ENCODE measurements at regions not wholly inside any gene's neighbourhood (a gene's known extent, or its start where the extent isn't known, plus 50 kb on each side); places are given as distances from the start of the nearest gene placed in this dataset.

DNA sequence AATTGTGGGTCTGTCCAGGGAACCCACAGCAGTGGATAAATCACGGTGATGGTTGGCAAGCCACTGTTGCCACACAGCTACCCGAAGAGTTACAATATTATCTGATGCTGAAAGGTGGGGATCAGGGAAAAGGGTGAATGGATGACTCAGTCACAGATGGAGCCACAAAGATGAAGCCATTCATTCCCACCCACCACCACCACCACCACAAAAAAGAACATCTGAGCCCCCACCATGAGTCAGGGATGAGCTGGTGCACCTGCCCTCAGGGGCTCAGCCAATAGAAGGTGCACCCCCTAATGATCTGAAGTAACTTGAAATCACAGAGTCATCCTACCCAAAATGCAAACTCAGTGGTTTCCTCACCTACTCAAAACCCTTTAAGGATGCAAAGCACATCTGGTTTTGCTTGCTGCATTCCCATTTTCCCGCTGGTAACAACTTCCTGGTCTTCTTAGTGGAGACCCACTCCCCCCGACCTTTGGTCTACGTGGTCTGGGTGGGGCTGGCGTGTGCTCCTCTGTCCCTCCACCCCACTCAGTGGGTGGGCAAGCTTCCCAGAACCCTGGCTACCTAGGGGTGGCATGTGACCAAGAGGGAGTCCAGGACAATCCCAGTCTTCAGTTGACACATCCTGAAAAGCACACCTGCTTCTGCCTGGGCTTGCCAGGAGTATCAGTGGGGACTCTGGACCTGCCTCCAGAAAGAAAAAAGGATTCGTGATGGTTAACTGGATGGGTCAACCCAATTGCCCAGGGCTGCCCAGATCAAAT lies 125.5 kb downstream of the ANKRD60 start:
- Histone ChIP-seq H3K9ac (ENCODE audit: low read length) (no peak overlapping the region), H3K9me3 (ENCODE audit: control insufficient read depth in 1 of 2, insufficient read depth in 1 of 2, low read depth in 1 of 2, low read length in 2 of 2) (no peaks in the 10 kb centered on the region), H3K27me3 (ENCODE audit: insufficient read depth, low read length) (peaks cover 41% of the 10 kb centered on the region), H3K4me2 (ENCODE audit: low read length) (no peak overlapping the region), H3K4me1 (ENCODE audit: control insufficient read depth in 1 of 2, insufficient read depth in 2 of 2, low read length in 2 of 2) (no peaks in the 10 kb centered on the region), H3K79me2 (ENCODE audit: insufficient read depth, low read length) (no peaks in the 10 kb centered on the region), H2AFZ (ENCODE audit: low read depth, low read length, poor library complexity, severe bottlenecking) (no peak overlapping the region), H3K36me3 (ENCODE audit: control insufficient read depth in 1 of 2, insufficient read depth in 2 of 2, low read length in 2 of 2) (no peaks in the 10 kb centered on the region), H3K27ac (ENCODE audit: low read depth, low read length) (no peak overlapping the region), H3K4me3 (replicated peaks in 1 of 2; ENCODE audit: low read depth in 1 of 2, low read length in 2 of 2) (no peak overlapping the region), H4K20me1 (ENCODE audit: insufficient read depth) (no peaks in the 10 kb centered on the region), H3K9me2 (ENCODE audit: insufficient read depth) (no peaks in the 10 kb centered on the region)
- intact Hi-C loops (cut with micrococcal nuclease), result no loop called here
- peak; percentile 34; the same call in 1 of the 2 replicates for ATAC-seq
- CTCF ChIA-PET, result no interaction called here
- DNase-seq (ENCODE audit: low read depth, low spot score), result no peak
- POLR2A ChIA-PET, result no interaction called here
- BruUV-seq (replicated peaks), result no TSS peak
- TF ChIP-seq POLR2A (IDR thresholded peaks at IDR 0.05; ENCODE audit: borderline replicate concordance, extremely low read depth, insufficient read depth, insufficient read length) (no peak), TCF7L2 (IDR thresholded peaks at IDR 0.05; ENCODE audit: borderline replicate concordance, extremely low read depth, insufficient read depth, insufficient read length) (no peak), RAD21 (IDR thresholded peaks at IDR 0.05; ENCODE audit: low read depth) (no peak), SP1 (IDR thresholded peaks at IDR 0.05; ENCODE audit: low read depth) (no peak)
- TF ChIP-seq, protein P1, sequence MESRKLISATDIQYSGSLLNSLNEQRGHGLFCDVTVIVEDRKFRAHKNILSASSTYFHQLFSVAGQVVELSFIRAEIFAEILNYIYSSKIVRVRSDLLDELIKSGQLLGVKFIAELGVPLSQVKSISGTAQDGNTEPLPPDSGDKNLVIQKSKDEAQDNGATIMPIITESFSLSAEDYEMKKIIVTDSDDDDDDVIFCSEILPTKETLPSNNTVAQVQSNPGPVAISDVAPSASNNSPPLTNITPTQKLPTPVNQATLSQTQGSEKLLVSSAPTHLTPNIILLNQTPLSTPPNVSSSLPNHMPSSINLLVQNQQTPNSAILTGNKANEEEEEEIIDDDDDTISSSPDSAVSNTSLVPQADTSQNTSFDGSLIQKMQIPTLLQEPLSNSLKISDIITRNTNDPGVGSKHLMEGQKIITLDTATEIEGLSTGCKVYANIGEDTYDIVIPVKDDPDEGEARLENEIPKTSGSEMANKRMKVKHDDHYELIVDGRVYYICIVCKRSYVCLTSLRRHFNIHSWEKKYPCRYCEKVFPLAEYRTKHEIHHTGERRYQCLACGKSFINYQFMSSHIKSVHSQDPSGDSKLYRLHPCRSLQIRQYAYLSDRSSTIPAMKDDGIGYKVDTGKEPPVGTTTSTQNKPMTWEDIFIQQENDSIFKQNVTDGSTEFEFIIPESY (IDR thresholded peaks at IDR 0.05; ENCODE audit: extremely low read depth, insufficient replicate concordance, low read length), result no peak
- RAD21 ChIA-PET (ENCODE audit: low non-redundant PET in 1 of 2, low total read pairs in 2 of 2, uncharacterized antibody in 2 of 2, unreplicated experiment in 2 of 2), result no interaction called here

DNA sequence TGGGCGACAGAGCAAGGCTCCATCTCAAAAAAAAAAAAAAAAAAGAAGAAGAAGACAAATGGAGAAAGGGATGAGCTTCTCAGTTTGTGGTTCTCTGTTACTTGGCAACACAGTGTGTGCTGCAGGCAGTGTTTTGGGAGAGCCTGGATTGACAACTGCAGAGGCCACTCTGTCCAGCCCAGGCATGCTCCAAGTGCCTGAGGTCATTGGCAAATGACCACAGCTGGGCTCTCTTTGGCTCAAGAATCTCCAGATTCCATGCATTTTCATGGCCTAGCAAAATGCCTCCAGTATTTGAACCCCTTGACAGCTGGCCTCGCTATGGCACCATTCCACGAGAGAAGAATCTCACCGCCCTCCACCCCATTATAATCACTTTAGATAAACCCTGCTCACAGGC lies 126.2 kb downstream of the ANKRD60 start:
- Histone ChIP-seq H3K4me2 (ENCODE audit: low read length) (no peak overlapping the region), H3K4me3 (replicated peaks in 1 of 2; ENCODE audit: low read depth in 1 of 2, low read length in 2 of 2) (no peak overlapping the region), H3K36me3 (ENCODE audit: control insufficient read depth in 1 of 2, insufficient read depth in 2 of 2, low read length in 2 of 2) (no peaks in the 10 kb centered on the region), H3K27me3 (ENCODE audit: insufficient read depth, low read length) (peaks cover 48% of the 10 kb centered on the region), H3K9me2 (ENCODE audit: insufficient read depth) (no peaks in the 10 kb centered on the region), H3K79me2 (ENCODE audit: insufficient read depth, low read length) (no peaks in the 10 kb centered on the region), H3K9ac (ENCODE audit: low read length) (no peak overlapping the region), H3K4me1 (ENCODE audit: control insufficient read depth in 1 of 2, insufficient read depth in 2 of 2, low read length in 2 of 2) (no peaks in the 10 kb centered on the region), H3K27ac (ENCODE audit: low read depth, low read length) (no peak overlapping the region), H3K9me3 (ENCODE audit: control insufficient read depth in 1 of 2, insufficient read depth in 1 of 2, low read depth in 1 of 2, low read length in 2 of 2) (no peaks in the 10 kb centered on the region), H2AFZ (ENCODE audit: low read depth, low read length, poor library complexity, severe bottlenecking) (no peak overlapping the region), H4K20me1 (ENCODE audit: insufficient read depth) (no peaks in the 10 kb centered on the region)
- no TSS peak for BruUV-seq (replicated peaks)
- intact Hi-C loops (cut with micrococcal nuclease), result no loop called here
- POLR2A ChIA-PET, result no interaction called here
- RAD21 ChIA-PET (ENCODE audit: low non-redundant PET in 1 of 2, low total read pairs in 2 of 2, uncharacterized antibody in 2 of 2, unreplicated experiment in 2 of 2), result no interaction called here
- CTCF ChIA-PET, result no interaction called here
- ATAC-seq (no peak), DNase-seq (ENCODE audit: low read depth, low spot score) (no peak)
- no peak for TF ChIP-seq CBX3 (IDR thresholded peaks at IDR 0.05; ENCODE audit: low read depth)
- TF ChIP-seq EZH2 (IDR thresholded peaks at IDR 0.05), result no peak
- no peak for TF ChIP-seq JUND (IDR thresholded peaks at IDR 0.05)
- TF ChIP-seq EGR1 (IDR thresholded peaks at IDR 0.05; ENCODE audit: low read depth), result no peak
- TF ChIP-seq, protein P2, sequence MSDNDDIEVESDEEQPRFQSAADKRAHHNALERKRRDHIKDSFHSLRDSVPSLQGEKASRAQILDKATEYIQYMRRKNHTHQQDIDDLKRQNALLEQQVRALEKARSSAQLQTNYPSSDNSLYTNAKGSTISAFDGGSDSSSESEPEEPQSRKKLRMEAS (IDR thresholded peaks at IDR 0.05), result no peak
- TF ChIP-seq ZNF274 (IDR thresholded peaks at IDR 0.05; ENCODE audit: low read depth, low read length), result no peak
- no peak for TF ChIP-seq ELF1 (IDR thresholded peaks at IDR 0.05; ENCODE audit: borderline replicate concordance, low read depth)
- no peak for TF ChIP-seq SRF (IDR thresholded peaks at IDR 0.05; ENCODE audit: low read depth)
- TF ChIP-seq, protein P3, sequence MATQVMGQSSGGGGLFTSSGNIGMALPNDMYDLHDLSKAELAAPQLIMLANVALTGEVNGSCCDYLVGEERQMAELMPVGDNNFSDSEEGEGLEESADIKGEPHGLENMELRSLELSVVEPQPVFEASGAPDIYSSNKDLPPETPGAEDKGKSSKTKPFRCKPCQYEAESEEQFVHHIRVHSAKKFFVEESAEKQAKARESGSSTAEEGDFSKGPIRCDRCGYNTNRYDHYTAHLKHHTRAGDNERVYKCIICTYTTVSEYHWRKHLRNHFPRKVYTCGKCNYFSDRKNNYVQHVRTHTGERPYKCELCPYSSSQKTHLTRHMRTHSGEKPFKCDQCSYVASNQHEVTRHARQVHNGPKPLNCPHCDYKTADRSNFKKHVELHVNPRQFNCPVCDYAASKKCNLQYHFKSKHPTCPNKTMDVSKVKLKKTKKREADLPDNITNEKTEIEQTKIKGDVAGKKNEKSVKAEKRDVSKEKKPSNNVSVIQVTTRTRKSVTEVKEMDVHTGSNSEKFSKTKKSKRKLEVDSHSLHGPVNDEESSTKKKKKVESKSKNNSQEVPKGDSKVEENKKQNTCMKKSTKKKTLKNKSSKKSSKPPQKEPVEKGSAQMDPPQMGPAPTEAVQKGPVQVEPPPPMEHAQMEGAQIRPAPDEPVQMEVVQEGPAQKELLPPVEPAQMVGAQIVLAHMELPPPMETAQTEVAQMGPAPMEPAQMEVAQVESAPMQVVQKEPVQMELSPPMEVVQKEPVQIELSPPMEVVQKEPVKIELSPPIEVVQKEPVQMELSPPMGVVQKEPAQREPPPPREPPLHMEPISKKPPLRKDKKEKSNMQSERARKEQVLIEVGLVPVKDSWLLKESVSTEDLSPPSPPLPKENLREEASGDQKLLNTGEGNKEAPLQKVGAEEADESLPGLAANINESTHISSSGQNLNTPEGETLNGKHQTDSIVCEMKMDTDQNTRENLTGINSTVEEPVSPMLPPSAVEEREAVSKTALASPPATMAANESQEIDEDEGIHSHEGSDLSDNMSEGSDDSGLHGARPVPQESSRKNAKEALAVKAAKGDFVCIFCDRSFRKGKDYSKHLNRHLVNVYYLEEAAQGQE (IDR thresholded peaks at IDR 0.05; ENCODE audit: low read depth), result no peak

Measured in HCT116 (cell line).